PFSK-1 (cell line): ENCODE measurements at regions not wholly inside any gene's neighbourhood (a gene's known extent, or its start where the extent isn't known, plus 50 kb on each side); places are given as distances from the start of the nearest gene placed in this dataset.

Experiments used
- POLR2AphosphoS5 ChIP-seq: IDR thresholded peaks from 2 replicates; pipeline ENCODE4 v1.6.1; 2012; ENCODE audit warnings: low read depth, mild to moderate bottlenecking, control low read depth, low read length, moderate library complexity
- SIN3A ChIP-seq: IDR thresholded peaks from 2 replicates; pipeline ENCODE4 v1.6.1; 2012; ENCODE audit warnings: mild to moderate bottlenecking, low read length, moderate library complexity, borderline replicate concordance; ENCODE audit not compliant: insufficient read depth
- TF ChIP-seq, protein P1 (sequence below), 2 experiments: IDR thresholded peaks; 2 replicates each; pipeline versions ENCODE4 v1.6.1 to v1.8.0; 2011 to 2012; ENCODE audit warnings: low read depth in 2 of 2, low read length in 2 of 2, control low read depth in 1 of 2, inconsistent platforms in 1 of 2, mild to moderate bottlenecking in 1 of 2, moderate library complexity in 1 of 2; ENCODE audit not compliant: insufficient read depth in 1 of 2

DNA sequence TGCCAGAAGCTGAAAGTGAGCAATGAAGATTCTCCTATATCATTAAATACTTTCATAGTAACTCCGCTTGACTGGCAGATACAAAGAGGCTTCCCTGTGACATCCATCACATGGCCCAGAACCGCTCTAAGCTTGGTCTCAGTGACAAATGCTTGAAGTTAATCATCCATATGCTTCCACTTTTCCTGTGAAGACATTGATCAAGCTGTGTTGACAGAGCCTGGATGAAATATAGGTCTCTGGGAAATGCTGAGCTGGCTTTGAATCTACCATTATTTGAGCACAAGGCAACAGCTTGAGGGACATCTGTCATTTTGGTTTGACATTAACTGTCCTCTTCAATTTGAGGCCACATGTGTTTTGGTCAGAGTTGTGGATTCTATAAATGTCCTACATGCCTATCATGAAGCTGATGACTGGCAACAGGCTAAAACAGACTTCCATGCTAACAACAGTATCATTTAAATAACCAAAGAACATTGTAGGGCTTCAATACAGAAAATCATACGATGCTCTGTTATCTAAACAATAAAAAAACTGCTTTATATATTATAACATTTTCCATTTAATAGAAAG lies 402.2 kb upstream of the IRAK1BP1 start:
- TF ChIP-seq, protein P1, sequence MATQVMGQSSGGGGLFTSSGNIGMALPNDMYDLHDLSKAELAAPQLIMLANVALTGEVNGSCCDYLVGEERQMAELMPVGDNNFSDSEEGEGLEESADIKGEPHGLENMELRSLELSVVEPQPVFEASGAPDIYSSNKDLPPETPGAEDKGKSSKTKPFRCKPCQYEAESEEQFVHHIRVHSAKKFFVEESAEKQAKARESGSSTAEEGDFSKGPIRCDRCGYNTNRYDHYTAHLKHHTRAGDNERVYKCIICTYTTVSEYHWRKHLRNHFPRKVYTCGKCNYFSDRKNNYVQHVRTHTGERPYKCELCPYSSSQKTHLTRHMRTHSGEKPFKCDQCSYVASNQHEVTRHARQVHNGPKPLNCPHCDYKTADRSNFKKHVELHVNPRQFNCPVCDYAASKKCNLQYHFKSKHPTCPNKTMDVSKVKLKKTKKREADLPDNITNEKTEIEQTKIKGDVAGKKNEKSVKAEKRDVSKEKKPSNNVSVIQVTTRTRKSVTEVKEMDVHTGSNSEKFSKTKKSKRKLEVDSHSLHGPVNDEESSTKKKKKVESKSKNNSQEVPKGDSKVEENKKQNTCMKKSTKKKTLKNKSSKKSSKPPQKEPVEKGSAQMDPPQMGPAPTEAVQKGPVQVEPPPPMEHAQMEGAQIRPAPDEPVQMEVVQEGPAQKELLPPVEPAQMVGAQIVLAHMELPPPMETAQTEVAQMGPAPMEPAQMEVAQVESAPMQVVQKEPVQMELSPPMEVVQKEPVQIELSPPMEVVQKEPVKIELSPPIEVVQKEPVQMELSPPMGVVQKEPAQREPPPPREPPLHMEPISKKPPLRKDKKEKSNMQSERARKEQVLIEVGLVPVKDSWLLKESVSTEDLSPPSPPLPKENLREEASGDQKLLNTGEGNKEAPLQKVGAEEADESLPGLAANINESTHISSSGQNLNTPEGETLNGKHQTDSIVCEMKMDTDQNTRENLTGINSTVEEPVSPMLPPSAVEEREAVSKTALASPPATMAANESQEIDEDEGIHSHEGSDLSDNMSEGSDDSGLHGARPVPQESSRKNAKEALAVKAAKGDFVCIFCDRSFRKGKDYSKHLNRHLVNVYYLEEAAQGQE (IDR thresholded peaks at IDR 0.05; ENCODE audit: insufficient read depth in 1 of 2, low read depth in 2 of 2, low read length in 2 of 2) = no peak
- TF ChIP-seq SIN3A (no peak), POLR2AphosphoS5 (no peak)
